Body of pancreas (tissue), 4 donors: ENCODE measurements at regions not wholly inside any gene's neighbourhood (a gene's known extent, or its start where the extent isn't known, plus 50 kb on each side); places are given as distances from the start of the nearest gene placed in this dataset.
A peak's percentile ranks its signal among the peaks of the same experiment; 100 is the strongest.

ENCODE experiments used
- POLR2A ChIP-seq, 3 donors: fragments of 450-650 bp; IDR thresholded peaks; one replicate each; pipeline ENCODE4 v1.6.1; 2016; ENCODE audit warnings: antibody characterized with exemption in 3 of 3, mild to moderate bottlenecking in 2 of 3
- TF ChIP-seq, protein P1 (sequence below), 7 experiments: fragments of 450-650 bp in 4 of 7; fragments of 200-600 bp in 3 of 7; sonication (generic) in 3 of 7; IDR thresholded peaks; one replicate each; pipeline ENCODE4 v1.5.1; 2016 to 2019; ENCODE audit warnings: antibody characterized with exemption in 7 of 7

DNA sequence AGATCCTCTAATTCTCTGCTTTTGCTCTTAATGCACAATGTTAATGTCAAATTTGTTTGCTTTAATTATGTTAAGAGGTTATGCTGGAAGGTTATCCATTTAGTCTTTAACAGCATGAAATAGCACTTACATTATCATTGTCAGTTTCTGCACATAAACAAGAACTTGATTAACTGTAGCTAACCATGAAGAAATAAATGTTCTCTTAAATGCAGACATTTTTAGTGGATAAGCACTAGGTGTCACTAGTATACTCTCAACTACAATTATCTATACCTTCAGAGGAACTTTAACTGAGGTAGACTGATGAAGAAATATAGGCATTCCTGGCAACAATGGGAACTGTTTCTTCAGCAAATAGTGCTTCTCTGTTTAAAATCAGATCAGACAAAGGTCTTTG is 178.8 kb upstream of the CHST9 start:
- TF ChIP-seq, protein P1, sequence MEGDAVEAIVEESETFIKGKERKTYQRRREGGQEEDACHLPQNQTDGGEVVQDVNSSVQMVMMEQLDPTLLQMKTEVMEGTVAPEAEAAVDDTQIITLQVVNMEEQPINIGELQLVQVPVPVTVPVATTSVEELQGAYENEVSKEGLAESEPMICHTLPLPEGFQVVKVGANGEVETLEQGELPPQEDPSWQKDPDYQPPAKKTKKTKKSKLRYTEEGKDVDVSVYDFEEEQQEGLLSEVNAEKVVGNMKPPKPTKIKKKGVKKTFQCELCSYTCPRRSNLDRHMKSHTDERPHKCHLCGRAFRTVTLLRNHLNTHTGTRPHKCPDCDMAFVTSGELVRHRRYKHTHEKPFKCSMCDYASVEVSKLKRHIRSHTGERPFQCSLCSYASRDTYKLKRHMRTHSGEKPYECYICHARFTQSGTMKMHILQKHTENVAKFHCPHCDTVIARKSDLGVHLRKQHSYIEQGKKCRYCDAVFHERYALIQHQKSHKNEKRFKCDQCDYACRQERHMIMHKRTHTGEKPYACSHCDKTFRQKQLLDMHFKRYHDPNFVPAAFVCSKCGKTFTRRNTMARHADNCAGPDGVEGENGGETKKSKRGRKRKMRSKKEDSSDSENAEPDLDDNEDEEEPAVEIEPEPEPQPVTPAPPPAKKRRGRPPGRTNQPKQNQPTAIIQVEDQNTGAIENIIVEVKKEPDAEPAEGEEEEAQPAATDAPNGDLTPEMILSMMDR (IDR thresholded peaks at IDR 0.05) = peak in 5 of 7 experiments; percentile 11 to 37 (median 25)
- no peak for TF ChIP-seq POLR2A (IDR thresholded peaks at IDR 0.05)
